HUDEP-2 (cell line): ENCODE measurements at regions not wholly inside any gene's neighbourhood (a gene's known extent, or its start where the extent isn't known, plus 50 kb on each side); places are given as distances from the start of the nearest gene placed in this dataset.
"Not testable (repeated sequence)": the region's sequence is repeated elsewhere in the genome, so short reads cannot be mapped to it uniquely, and the experiment has no call there.

Experiments used
- DNase-seq, 76 experiments: peaks; one replicate each; lab custom pipeline; 2025; ENCODE audit not compliant: unreplicated experiment in 76 of 76; lab: John Stamatoyannopoulos, UW

DNA sequence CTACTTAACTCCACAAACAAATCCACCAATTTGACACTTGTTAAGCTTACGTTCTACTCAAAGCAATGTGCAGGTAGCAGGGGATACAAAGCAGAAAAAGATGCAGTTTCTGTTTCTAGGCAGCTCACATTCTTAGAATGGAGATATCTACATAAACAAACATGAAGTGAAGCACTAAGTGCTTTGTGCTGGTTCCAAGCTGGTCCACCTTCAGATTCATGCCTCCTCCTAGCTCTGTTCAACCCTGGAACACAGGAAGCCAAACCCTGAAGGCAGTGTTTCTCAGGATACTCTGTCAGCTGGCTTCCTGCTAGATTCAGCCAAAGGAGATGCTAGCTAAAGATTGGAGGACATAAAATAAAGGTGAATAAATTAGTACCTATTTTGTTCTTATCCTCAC lies 55.3 kb upstream of the NOL4 start:
- DNase-seq = no peak

DNA sequence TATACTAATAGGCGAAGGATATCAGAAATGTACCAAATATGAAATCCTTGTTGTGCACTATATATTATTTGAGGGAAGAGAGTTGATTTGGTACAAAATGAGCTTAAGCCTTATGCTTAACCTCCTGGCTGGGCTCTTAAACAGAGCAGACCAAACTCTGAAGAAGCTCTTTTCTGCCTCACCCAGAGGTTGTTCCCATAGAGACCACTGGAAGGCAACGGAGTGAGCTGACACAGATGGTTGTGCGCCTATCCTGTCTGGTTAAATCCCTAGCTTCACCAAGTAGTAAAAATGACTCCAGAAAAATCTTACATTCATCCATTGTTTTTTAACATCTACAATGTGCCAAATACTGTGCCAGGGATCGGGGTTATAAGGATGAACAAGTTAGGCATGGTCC lies 55.9 kb upstream of the NOL4 start:
- no peak for DNase-seq

DNA sequence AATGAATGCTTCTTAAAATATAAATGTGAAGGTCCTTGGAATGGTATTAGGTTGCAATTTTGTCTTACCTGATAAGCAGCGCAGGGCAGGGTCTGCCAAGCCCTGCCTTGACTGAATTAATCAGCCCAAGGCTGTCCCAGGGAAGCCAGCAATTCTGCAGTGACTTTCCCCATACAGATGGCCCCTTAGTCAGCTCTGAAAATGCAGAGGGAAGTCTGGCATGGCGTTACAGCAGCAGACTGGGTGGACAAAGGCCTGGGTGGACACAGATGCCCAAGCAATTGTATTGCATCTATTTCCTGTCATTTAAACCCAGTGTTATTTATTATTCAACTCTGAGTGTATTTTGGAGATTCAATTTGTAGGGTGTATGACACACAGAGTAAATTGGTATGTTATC lies 56.6 kb upstream of the NOL4 start:
- no peak for DNase-seq

GRCh38 chr18:34281722-34282121 lies 57.0 kb upstream of the NOL4 start:
- no peak for DNase-seq

DNA sequence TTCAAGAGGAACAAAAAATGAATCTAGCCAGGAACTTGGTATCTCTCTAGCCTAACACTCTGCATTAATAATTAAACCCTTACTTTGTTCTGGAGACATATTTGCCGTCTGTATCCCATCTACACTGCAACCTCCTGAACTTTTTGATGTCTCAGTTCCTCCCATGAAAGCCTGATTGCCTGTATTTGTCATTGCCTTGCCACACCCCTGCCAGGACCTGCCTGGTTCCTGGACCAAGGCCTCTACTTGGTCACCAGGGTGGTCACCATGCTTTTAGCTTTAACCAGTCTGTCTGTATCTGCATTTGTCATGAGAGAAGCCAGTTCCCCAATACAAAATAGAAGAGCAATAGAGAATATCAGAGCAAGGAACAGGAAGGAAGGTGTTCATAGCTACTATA lies 58.8 kb upstream of the NOL4 start:
- DNase-seq = no peak

DNA sequence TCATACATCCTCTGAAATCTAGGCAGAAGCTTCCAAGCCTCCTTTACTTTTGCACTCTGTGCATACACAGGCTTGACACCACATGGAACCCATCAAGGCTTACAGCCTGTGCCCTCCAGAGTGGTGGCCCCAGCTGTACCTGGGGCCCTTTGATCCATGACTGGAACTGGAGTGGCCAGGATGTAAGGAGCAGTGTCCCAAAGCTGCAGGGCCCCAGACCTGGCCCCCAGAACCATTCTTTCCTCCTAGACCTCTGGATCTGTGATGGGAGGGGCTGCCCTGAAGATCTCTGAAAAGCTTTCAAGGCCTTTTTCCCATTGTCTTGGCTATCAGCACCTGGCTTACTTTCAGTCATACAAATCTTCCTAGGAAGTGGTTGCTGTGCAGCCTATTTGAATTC lies 63.1 kb upstream of the NOL4 start:
- DNase-seq = no peak

- DNase-seq = no peak
Observed at GRCh38 chr18:34292594-34292993, 67.9 kb upstream of the NOL4 start.

GRCh38 chr18:34297287-34297686 lies 72.6 kb upstream of the NOL4 start:
- no peak for DNase-seq

DNA sequence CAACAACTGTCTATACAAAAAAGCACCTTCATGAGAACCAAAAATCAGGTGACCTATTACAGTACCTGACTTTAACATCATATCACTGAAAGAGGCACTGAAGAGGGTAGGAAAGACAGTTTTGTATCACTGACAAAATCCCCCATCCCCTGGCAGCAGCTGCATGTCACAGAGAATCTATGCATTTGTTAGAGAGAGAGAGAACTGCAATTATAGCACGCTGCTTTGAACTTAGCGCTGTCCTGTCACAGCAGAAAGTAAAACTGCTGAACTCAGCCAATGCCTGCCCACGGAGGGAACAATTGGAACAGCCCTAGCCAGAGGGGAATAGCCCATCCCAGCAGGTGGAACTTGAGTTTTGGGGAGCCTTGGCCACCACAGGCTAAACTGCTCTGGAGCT lies 75.1 kb upstream of the NOL4 start:
- no peak for DNase-seq

DNA sequence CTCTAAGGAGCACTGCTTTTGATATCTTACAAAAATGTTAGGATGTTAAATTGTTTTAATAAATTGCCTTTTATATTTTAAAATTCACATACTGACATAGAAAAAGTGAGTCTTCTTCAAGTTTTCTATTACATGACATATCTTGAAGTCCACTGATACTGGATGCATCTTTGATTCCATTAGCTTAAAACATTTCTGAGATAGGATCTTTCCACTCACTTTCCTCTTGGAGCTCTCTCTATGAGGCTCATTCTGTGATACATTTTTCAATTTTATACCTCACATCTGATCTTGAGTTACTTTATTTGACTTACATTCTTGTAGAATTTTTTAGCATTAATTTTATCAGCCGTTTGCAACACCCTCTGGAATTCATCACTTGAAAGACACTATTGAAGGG lies 86.8 kb upstream of the NOL4 start:
- DNase-seq = no peak

- no peak for DNase-seq
Observed at GRCh38 chr18:34314847-34315246, 90.1 kb upstream of the NOL4 start.

GRCh38 chr18:34315591-34316352 lies 91.1 kb upstream of the NOL4 start:
- DNase-seq = no peak

GRCh38 chr18:34320267-34320666 lies 95.6 kb upstream of the NOL4 start:
- no peak for DNase-seq

GRCh38 chr18:34321066-34321465 lies 96.4 kb upstream of the NOL4 start:
- no peak for DNase-seq

DNA sequence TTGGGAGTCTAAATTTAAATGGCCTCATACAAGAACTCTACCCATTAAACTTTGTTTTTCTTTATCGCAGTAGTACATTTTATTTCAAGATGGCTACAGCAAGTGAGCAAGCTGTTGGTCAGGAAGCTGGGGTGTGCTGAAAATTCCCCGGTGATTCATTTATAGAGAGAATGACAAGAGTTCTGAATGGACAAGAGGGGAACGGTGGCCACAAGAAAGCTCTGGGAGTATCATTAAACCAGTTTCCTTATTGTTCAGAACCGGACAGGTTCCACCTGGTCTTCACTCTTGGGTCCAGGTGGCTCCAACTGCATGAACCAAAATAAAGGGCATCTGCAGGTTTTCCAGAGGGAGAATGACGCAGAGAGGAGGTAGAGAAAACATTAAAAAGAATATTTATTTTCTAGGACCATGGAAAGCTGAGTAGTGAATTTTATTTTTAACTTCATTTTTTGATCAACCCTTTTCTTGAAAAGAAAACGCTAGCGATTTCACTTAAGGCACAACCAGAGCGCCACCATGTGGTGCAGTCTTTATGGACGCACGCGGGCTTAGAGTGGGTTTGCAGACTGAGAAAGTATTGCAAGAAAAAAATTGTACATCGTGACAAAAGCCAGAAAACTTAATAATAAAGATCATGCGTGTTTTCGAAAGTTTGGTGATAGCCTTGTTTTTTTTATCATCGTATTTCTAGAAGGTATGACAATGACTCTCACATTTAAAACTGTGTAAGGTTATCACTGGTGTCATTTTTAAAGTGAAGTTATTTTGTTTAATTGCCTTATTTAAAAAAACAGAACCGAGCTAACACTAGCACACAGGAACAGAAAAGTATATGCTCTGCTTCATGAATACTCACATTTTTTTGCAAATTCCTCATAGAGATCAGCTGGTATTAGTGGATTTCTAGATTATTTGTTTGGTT lies 97.9 kb upstream of the NOL4 start:
- DNase-seq = peak in 32 of 76 experiments; percentile 1 to 60 (median 17)

- no peak for DNase-seq
Observed at GRCh38 chr18:34329840-34330239, 105.1 kb upstream of the NOL4 start.

- no peak for DNase-seq
Observed at GRCh38 chr18:34330308-34330707, 105.6 kb upstream of the NOL4 start.

DNA sequence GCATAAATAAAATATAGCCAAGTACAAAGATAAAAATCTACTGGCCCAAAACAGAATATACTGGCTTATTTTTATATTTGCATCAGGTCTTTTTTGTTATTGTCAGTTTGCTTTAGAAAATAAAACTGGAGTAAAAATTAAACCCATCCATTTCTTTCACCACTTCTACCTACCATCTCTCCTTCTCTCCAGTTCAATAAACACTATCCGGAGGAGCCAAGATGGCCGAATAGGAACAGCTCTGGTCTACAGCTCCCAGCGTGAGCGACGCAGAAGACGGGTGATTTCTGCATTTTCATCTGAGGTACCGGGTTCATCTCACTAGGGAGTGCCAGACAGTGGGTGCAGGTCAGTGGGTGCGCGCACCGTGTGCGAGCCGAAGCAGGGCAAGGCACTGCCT lies 106.2 kb upstream of the NOL4 start:
- not testable (repeated sequence) for DNase-seq

GRCh38 chr18:34331343-34331742 lies 106.6 kb upstream of the NOL4 start:
- not testable (repeated sequence) for DNase-seq

DNA sequence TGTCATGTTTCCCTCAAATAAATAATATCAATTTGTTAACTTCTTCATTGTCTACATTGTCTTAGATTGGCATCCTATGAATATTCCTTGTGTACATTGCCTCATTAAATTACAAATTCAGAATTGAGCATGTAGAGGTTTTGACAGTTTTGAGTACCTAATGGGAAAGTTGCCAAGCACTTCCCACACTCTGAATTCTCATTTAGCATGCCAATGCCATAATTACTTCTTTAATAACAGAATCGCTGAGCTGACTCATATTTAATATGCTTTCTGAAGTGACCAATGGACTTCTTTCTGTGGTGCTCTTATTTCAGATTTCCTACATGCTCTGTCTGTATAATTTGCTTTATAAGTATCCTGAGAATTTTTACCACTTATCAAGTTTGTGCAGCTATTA lies 114.4 kb upstream of the NOL4 start:
- no peak for DNase-seq

- DNase-seq = no peak
Observed at GRCh38 chr18:34342960-34343359, 118.2 kb upstream of the NOL4 start.

DNA sequence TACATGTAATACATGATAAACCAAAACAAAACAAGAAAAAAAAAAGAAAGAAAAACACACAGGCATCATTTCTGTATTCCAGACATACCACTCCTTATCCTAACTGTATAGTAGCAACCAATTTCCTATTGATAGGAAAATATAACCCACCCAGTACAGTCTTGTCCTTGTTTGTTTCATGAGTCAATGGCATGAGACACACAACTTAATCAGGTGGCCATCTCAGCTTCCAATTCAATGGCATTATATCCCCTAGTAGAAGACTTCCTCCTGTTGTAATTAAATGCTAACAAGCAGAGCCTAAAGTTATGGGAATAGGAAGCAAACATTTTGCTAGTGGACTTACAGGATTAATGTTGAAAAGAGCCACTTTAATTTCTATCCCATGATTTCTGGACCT lies 121.0 kb upstream of the NOL4 start:
- DNase-seq = no peak
